Neuron (in vitro differentiated cells): ENCODE measurements at regions not wholly inside any gene's neighbourhood (a gene's known extent, or its start where the extent isn't known, plus 50 kb on each side); places are given as distances from the start of the nearest gene placed in this dataset.

Experiments used
- H2AFZ ChIP-seq: one replicate; pipeline ENCODE4 v1.6.1; 2013; ENCODE audit warnings: low read depth, mild to moderate bottlenecking, inconsistent platforms, low read length, moderate library complexity
- H3K27me3 ChIP-seq: one replicate; pipeline ENCODE4 v1.6.1; 2013; ENCODE audit warnings: low read length; ENCODE audit not compliant: insufficient read depth
- H3K36me3 ChIP-seq: one replicate; pipeline ENCODE4 v1.6.1; 2013; ENCODE audit warnings: low read length; ENCODE audit not compliant: insufficient read depth
- H3K4me1 ChIP-seq: one replicate; pipeline ENCODE4 v1.6.1; 2013; ENCODE audit warnings: low read length; ENCODE audit not compliant: insufficient read depth
- H3K4me3 ChIP-seq: 2 replicates; pipeline ENCODE4 v1.5.1; 2013; ENCODE audit warnings: mild to moderate bottlenecking, low read length, moderate library complexity
- H3K9me3 ChIP-seq: one replicate; pipeline ENCODE4 v1.6.1; 2013; ENCODE audit warnings: low read length

DNA sequence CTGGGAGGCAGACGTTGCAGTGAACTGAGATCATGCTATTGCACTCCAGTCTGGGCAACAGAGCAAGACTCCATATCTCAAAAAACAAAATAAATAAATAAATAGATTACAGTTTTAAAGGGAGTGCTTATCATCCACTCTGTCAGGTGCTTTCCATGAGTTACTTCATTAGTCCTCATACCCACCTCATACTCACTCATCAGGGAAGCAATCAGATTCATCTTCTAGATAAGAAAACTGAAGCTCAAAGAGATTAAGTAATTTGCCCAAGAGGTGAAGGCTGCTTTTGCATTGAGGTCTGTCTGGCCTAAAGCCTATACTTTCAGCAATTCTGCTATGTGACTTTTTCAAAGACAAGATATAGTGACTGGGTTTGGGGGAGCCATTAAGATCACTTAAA, 101.0 kb downstream of the RASSF10 start:
- Histone ChIP-seq H3K36me3 (no peaks in the 10 kb centered on the region), H2AFZ (no peak overlapping the region), H3K27me3 (no peaks in the 10 kb centered on the region), H3K9me3 (no peaks in the 10 kb centered on the region), H3K4me3 (no peak overlapping the region), H3K4me1 (peaks cover 29% of the 10 kb centered on the region)

DNA sequence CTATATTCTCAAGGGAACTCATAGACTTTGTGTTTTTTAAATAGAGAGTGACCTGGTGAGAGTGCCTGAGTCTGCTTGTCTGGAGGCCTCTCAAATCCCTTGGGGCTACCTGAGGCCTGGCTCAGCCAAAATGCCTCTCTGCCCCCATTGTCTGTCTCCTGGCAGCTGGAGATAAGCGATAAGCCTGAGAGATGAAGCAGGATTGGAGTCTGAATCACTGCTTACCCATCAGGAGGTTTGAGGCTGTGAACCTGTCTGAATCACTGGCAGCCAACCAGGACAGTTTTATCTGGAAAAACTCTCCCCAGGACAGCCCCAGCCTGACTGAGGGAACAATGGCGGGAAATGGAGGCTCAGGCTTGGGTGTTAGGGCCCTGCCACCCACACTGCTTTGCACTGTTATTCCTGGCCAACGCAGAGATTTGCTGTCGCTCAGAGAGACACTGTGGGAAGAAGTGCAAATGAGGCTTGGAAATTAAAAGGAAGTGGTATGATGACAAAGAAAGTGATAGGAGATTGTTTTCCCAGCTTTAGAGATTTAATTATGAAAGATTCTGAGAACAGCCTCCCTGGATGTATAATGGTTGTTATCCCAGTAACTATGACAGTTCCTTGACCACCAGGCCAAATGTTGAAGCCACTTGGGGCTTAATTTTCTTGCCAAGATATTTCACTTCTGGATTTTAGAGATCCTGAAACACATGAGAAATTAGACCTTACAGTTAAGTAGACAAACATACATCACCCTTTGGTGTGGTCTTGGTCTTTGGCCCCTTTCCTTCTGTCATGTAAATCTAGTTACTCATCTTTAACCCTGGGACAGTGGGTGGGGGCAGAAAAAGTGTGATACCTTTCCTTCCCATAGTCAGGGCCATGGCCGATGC, 102.1 kb downstream of the RASSF10 start:
- no peak overlapping the region for H3K4me3 ChIP-seq
- H3K27me3 ChIP-seq, result no peaks in the 10 kb centered on the region
- peaks cover 36% of the 10 kb centered on the region for H3K4me1 ChIP-seq
- no peak overlapping the region for H2AFZ ChIP-seq
- no peaks in the 10 kb centered on the region for H3K9me3 ChIP-seq
- H3K36me3 ChIP-seq, result no peaks in the 10 kb centered on the region

DNA sequence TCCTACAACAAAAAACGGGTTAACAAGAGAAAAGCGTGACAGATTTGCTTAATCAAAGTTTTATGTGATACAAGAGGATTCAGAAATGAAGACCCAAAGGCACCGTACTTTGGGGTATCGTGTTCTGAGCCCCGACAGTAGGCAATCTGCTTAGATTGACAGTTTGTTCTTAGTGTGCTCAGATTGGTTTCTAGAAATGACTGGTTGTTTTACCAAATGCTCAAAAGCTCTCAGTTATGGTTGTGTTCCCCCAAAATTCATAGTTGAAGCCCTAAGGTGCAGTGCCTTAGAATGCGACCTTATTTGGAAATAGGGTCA, 102.7 kb downstream of the RASSF10 start:
- Histone ChIP-seq H2AFZ (no peak overlapping the region), H3K27me3 (no peaks in the 10 kb centered on the region), H3K4me1 (peaks cover 36% of the 10 kb centered on the region), H3K9me3 (no peaks in the 10 kb centered on the region), H3K36me3 (no peaks in the 10 kb centered on the region), H3K4me3 (no peak overlapping the region)

DNA sequence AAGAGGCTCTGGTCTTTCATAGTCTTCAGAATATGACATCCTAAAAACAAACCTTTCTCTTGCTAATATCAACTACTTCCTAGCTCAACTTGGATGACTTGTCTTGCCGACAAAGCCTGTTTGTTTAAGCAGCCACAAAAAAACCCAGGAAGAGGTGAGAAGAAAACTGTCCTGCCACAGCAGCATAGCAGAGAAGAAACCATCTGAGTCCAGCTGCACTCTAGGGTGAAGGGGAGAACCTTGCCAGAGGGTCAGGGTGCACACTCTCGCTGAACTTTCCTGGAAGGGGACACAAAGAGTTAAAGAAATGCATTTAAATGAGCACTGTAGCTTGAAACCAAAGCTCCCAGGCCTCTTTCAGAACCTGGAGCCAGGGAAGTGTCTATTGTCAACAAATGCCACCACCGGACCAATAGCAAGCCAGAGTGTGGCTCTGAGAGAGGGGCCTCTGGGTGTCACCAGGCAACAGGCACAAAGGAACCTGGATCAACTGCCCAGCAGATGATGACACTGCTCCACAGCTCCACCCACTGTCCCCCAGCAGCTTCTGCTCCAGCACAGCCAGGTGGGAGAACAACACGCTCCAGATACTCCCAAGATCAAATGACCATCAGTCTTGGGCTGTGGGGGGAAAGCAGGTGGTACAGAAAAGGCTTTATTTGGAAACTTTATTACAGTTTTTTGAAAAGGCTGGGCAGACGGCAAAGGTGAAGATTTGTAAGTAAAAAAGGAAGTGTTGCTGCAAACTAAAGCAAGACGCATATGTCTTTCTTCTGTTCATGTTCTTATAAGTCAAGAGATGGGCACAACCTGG, 105.7 kb downstream of the RASSF10 start:
- H3K4me1 ChIP-seq, result peaks cover 47% of the 10 kb centered on the region
- no peaks in the 10 kb centered on the region for H3K27me3 ChIP-seq
- peak overlapping the region; percentile 17 for H2AFZ ChIP-seq
- H3K9me3 ChIP-seq, result no peaks in the 10 kb centered on the region
- H3K4me3 ChIP-seq, result no peak overlapping the region
- H3K36me3 ChIP-seq, result no peaks in the 10 kb centered on the region

DNA sequence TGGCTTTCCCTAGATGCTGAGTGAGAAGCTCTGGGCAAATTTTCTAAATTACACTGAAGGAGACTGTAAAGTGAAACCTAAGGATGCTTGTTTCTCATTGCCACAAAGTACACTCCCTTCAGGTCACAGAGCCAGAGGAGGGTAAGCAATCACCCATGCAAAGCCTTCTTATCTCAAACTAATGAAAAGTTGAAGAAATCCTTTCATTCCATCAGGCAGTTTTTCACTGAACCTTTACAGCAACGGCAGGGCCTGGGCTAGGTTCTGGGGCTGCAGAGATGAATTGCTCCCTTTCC, 106.2 kb downstream of the RASSF10 start:
- Histone ChIP-seq H3K27me3 (no peaks in the 10 kb centered on the region), H2AFZ (no peak overlapping the region), H3K4me1 (peaks cover 47% of the 10 kb centered on the region), H3K9me3 (no peaks in the 10 kb centered on the region), H3K36me3 (no peaks in the 10 kb centered on the region), H3K4me3 (no peak overlapping the region)

DNA sequence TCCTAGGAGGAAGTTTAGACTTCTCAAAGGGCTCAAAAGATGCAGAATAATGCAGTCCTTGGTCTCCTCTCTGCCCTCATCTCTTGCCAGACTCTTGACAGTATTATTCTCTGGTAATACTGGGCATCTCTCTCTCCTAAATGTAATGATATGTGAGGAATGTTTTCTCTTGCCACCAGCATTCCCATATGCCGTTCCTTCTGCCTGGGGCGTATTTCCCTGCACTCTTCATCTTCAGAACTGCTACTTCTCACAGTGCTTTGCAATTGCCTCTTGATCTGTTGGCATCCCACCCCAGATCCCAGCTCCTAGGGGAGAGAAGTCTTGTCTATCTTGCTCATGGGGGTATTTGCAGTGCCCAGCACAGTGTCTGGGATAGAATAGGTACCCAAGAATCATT, 107.4 kb downstream of the RASSF10 start:
- Histone ChIP-seq H3K4me3 (no peak overlapping the region), H3K36me3 (no peaks in the 10 kb centered on the region), H3K4me1 (peaks cover 38% of the 10 kb centered on the region), H3K27me3 (no peaks in the 10 kb centered on the region), H2AFZ (no peak overlapping the region), H3K9me3 (no peaks in the 10 kb centered on the region)

DNA sequence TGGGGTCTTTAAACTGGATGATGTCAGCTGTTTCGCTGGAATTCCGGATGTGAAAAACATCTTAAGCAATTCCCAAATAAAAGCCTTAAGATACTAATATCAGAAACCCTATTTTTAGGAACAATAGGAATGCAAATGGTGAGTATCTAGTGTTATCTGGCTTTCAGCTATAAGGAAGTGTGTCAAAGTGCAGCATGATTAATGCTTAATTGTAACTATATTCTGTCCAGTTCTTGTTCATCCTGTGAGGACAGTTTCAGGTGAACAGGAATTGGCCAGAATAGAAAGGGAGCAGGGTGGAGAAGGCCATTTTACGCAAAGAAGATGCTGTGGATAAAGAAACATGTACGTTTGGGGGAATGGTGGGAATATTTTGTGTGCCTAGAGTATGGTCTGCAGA, 108.2 kb downstream of the RASSF10 start:
- Histone ChIP-seq H3K27me3 (no peaks in the 10 kb centered on the region), H3K4me3 (no peak overlapping the region), H3K36me3 (no peaks in the 10 kb centered on the region), H3K9me3 (no peaks in the 10 kb centered on the region), H2AFZ (no peak overlapping the region), H3K4me1 (peaks cover 31% of the 10 kb centered on the region)

DNA sequence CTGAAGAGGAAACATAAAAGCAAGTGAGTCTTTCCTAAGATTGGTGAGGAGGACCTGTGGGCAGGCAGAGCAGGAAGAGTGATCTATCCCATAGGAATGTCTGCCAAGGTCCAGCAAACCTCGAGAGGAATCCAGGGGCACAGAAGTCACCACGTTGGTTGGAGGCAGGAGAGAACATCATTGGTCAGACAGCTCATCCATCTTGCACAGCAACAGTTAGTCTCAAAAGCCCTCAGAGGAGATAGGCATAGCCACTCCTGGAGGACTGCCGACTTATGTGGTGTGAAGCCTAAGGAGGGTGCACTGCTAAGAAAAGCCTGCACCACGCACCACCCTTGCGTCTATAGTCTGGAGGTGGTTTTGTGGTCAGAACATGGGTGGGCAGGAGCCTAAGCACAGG, 109.1 kb downstream of the RASSF10 start:
- Histone ChIP-seq H3K27me3 (no peaks in the 10 kb centered on the region), H3K4me1 (peaks cover 31% of the 10 kb centered on the region), H3K36me3 (no peaks in the 10 kb centered on the region), H3K4me3 (no peak overlapping the region), H2AFZ (no peak overlapping the region), H3K9me3 (no peaks in the 10 kb centered on the region)

DNA sequence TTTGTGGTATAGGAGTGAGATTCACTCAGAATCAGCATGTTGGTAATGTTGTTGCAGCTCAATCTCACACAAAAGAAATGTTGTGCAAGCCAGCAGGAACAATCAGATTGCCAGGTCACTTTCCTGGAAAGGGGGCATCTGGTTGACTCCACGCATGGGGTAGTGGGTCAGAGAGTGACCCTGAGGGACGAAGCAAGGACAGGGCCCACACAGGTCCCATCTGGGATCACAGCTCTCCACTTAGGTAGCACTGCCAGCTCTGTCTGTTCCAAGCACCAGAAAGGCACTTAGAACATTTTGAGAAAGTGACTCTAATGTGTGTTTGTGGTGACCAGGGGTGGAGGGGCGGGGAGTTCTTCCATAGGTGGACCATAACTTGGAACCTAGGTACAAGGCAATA, 109.5 kb downstream of the RASSF10 start:
- Histone ChIP-seq H3K27me3 (no peaks in the 10 kb centered on the region), H3K9me3 (no peaks in the 10 kb centered on the region), H3K36me3 (no peaks in the 10 kb centered on the region), H3K4me3 (no peak overlapping the region), H2AFZ (no peak overlapping the region), H3K4me1 (peaks cover 29% of the 10 kb centered on the region)

DNA sequence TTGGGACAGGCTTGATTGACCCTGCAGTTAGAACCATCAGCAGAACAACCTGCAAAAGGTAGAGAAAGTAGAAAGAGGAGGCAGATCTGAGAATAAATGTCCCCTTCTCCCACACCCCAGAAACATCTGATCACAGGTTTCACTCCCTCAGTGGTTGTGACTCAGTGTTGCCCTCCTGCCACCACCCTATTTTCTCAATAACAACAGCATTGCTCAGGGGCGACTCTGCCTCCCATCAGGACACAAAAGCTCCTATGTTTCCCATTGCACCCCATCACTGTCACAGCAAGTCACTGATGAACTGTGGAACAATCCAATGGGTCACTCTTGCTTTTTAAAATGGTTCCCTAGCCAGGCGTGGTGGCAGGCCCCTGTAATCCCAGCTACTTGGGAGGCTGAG, 110.2 kb downstream of the RASSF10 start:
- Histone ChIP-seq H3K9me3 (no peaks in the 10 kb centered on the region), H2AFZ (no peak overlapping the region), H3K4me1 (peaks cover 25% of the 10 kb centered on the region), H3K36me3 (no peaks in the 10 kb centered on the region), H3K4me3 (no peak overlapping the region), H3K27me3 (no peaks in the 10 kb centered on the region)

DNA sequence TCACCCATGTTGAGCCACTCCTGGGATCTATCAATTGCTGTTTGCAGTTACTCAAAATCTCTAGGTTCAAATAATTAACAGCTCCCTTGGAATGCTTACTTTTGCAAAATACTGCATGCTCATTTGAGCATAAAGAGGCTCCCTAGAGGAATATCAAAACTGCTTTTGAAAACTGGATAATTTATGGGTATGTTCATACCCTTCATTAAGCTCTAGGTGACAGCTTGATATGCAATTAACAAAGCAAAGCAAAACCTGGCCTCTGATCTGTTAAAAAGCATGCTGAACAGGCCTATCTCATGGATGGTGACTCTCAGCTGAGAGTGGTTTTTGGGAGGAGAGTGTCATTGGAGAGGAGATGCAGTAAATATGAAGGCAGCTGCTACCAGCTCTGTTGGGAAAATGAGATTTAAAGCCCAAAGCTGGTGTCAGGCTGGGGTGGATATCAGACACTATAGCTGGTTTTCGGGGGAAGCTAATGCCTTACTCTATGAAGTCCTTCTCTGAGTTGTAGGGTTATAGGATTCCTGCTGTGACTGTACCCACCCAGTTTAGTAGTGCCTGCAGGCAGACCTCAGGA, 110.9 kb downstream of the RASSF10 start:
- H3K4me3 ChIP-seq, result no peak overlapping the region
- peaks cover 18% of the 10 kb centered on the region for H3K4me1 ChIP-seq
- no peaks in the 10 kb centered on the region for H3K36me3 ChIP-seq
- H3K27me3 ChIP-seq, result no peaks in the 10 kb centered on the region
- H2AFZ ChIP-seq, result no peak overlapping the region
- H3K9me3 ChIP-seq, result no peaks in the 10 kb centered on the region

DNA sequence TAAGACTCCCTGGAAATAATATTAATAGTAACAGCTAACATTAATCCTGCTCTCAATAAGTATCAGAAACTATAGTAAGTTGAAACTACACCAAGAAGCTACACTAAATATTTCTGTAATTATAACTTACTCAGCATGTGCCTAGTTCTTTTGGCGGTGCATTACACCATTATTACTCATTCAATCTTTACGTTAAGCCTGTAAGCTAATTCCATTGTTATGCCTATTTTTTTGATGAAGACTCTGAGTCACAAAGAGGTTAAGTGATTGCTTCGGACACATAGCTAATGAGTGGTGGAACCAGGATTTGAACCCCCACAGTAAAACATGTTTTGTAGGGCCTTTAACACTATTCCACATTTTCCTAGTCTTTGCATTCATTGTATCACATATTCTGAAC, 111.6 kb downstream of the RASSF10 start:
- no peak overlapping the region for H2AFZ ChIP-seq
- H3K4me3 ChIP-seq, result no peak overlapping the region
- no peaks in the 10 kb centered on the region for H3K27me3 ChIP-seq
- H3K4me1 ChIP-seq, result peaks cover 12% of the 10 kb centered on the region
- H3K9me3 ChIP-seq, result no peaks in the 10 kb centered on the region
- no peaks in the 10 kb centered on the region for H3K36me3 ChIP-seq

DNA sequence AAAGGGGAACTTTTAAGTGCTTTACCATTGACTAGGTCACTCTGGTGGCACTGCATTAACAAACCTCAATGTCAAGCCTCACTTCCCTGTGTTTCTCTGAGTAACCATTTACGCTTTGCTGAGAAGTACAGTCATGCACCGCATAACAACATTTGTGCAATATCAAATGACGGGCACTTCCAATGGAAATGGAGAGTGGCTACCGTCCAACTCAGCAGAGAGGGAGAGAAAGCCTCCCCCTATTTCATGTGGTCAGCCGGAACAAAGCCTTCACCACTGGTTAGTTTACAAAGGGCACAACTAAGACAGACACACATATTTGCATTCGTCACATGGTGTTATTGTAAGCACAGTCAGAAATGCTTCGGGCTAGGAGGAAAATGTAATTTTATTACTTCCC, 117.3 kb downstream of the RASSF10 start:
- Histone ChIP-seq H3K4me3 (no peak overlapping the region), H3K4me1 (peaks cover 5% of the 10 kb centered on the region), H3K36me3 (no peaks in the 10 kb centered on the region), H2AFZ (no peak overlapping the region), H3K9me3 (no peaks in the 10 kb centered on the region), H3K27me3 (no peaks in the 10 kb centered on the region)
